ENCODE measurements at regions not wholly inside any gene's neighbourhood (a gene's known extent, or its start where the extent isn't known, plus 50 kb on each side); places are given as distances from the start of the nearest gene placed in this dataset.

DNA sequence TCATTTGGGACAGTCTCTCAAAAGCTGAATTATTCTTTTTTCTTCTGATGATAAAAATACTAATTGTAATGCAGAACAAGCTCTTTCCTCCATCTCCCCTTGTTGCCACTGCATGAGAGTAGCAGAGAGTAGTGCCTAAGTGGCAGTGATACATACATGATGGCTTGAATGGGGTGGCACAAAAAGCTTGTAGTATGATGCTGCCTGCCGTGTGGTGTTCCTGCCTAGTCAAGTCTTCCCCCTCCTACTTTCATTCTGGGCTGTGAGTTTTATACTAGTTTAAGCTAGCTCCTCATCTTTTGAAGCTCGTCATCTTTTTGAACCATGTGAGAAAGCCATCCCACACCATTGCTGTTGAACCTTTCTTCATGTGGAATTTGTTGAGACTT, 230.5 kb downstream of the NFKBIZ start:
- CTCF ChIA-PET (ENCODE audit: low intra/inter-chr PET ratio, low total read pairs): no interaction called here
- H3K9me3 ChIP-seq (ENCODE audit: low read length): no peaks in the 10 kb centered on the region
- H2AFZ ChIP-seq (ENCODE audit: low read length): no peak overlapping the region
- H4K20me1 ChIP-seq (ENCODE audit: insufficient read depth, low read length): no peaks in the 10 kb centered on the region
- ATAC-seq (no peak), DNase-seq (ENCODE audit: low spot score) (no peak), FAIRE-seq (no peak)
- no peaks in the 10 kb centered on the region for H3K79me2 ChIP-seq (ENCODE audit: insufficient read depth, low read length)
- H3K4me1 ChIP-seq (ENCODE audit: insufficient read depth, low read length): peaks cover 6% of the 10 kb centered on the region; the same call in 1 of the 2 replicates
- no TSS peak for BruUV-seq (replicated peaks)
- H3K27me3 ChIP-seq (ENCODE audit: control insufficient read depth in 1 of 2, insufficient read depth in 2 of 2, low read length in 2 of 2): no peaks in the 10 kb centered on the region
- H3K4me3 ChIP-seq (replicated peaks in 1 of 3; ENCODE audit: insufficient read depth in 1 of 3, low read depth in 2 of 3, low read length in 3 of 3): no peak overlapping the region
- no peak overlapping the region for H3K27ac ChIP-seq (ENCODE audit: extremely low read length, insufficient read depth, low read length)
- H3K36me3 ChIP-seq (replicated peaks in 1 of 2; ENCODE audit: control insufficient read depth in 1 of 2, insufficient read depth in 2 of 2, low read length in 2 of 2): no peaks in the 10 kb centered on the region
- in situ Hi-C loops (cut with HindIII; ENCODE audit: extremely low pct_ligation_motif_present, low pct_unique_long_range_greater_than_20kb) (no loop called here), intact Hi-C loops (cut with micrococcal nuclease; ENCODE audit: unreplicated experiment) (no loop called here)
- TF ChIP-seq NRL (CRISPR knock-in tag; IDR thresholded peaks at IDR 0.05; ENCODE audit: borderline replicate concordance) (no peak), ZNF232 (CRISPR knock-in tag; IDR thresholded peaks at IDR 0.05; ENCODE audit: borderline replicate concordance) (no peak), THAP11 (CRISPR knock-in tag; IDR thresholded peaks at IDR 0.05) (no peak), ZFP90 (CRISPR knock-in tag; IDR thresholded peaks at IDR 0.05; ENCODE audit: borderline replicate concordance) (no peak), RFXANK (CRISPR knock-in tag; IDR thresholded peaks at IDR 0.05) (no peak), ZNF572 (CRISPR knock-in tag; IDR thresholded peaks at IDR 0.05) (no peak), XRCC5 (optimal IDR thresholded peaks at IDR 0.05; ENCODE audit: low read length) (no peak)
- TF ChIP-seq, protein P1, sequence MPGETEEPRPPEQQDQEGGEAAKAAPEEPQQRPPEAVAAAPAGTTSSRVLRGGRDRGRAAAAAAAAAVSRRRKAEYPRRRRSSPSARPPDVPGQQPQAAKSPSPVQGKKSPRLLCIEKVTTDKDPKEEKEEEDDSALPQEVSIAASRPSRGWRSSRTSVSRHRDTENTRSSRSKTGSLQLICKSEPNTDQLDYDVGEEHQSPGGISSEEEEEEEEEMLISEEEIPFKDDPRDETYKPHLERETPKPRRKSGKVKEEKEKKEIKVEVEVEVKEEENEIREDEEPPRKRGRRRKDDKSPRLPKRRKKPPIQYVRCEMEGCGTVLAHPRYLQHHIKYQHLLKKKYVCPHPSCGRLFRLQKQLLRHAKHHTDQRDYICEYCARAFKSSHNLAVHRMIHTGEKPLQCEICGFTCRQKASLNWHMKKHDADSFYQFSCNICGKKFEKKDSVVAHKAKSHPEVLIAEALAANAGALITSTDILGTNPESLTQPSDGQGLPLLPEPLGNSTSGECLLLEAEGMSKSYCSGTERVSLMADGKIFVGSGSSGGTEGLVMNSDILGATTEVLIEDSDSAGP (CRISPR knock-in tag; IDR thresholded peaks at IDR 0.05; ENCODE audit: borderline replicate concordance): no peak
- TF ChIP-seq, protein P2, sequence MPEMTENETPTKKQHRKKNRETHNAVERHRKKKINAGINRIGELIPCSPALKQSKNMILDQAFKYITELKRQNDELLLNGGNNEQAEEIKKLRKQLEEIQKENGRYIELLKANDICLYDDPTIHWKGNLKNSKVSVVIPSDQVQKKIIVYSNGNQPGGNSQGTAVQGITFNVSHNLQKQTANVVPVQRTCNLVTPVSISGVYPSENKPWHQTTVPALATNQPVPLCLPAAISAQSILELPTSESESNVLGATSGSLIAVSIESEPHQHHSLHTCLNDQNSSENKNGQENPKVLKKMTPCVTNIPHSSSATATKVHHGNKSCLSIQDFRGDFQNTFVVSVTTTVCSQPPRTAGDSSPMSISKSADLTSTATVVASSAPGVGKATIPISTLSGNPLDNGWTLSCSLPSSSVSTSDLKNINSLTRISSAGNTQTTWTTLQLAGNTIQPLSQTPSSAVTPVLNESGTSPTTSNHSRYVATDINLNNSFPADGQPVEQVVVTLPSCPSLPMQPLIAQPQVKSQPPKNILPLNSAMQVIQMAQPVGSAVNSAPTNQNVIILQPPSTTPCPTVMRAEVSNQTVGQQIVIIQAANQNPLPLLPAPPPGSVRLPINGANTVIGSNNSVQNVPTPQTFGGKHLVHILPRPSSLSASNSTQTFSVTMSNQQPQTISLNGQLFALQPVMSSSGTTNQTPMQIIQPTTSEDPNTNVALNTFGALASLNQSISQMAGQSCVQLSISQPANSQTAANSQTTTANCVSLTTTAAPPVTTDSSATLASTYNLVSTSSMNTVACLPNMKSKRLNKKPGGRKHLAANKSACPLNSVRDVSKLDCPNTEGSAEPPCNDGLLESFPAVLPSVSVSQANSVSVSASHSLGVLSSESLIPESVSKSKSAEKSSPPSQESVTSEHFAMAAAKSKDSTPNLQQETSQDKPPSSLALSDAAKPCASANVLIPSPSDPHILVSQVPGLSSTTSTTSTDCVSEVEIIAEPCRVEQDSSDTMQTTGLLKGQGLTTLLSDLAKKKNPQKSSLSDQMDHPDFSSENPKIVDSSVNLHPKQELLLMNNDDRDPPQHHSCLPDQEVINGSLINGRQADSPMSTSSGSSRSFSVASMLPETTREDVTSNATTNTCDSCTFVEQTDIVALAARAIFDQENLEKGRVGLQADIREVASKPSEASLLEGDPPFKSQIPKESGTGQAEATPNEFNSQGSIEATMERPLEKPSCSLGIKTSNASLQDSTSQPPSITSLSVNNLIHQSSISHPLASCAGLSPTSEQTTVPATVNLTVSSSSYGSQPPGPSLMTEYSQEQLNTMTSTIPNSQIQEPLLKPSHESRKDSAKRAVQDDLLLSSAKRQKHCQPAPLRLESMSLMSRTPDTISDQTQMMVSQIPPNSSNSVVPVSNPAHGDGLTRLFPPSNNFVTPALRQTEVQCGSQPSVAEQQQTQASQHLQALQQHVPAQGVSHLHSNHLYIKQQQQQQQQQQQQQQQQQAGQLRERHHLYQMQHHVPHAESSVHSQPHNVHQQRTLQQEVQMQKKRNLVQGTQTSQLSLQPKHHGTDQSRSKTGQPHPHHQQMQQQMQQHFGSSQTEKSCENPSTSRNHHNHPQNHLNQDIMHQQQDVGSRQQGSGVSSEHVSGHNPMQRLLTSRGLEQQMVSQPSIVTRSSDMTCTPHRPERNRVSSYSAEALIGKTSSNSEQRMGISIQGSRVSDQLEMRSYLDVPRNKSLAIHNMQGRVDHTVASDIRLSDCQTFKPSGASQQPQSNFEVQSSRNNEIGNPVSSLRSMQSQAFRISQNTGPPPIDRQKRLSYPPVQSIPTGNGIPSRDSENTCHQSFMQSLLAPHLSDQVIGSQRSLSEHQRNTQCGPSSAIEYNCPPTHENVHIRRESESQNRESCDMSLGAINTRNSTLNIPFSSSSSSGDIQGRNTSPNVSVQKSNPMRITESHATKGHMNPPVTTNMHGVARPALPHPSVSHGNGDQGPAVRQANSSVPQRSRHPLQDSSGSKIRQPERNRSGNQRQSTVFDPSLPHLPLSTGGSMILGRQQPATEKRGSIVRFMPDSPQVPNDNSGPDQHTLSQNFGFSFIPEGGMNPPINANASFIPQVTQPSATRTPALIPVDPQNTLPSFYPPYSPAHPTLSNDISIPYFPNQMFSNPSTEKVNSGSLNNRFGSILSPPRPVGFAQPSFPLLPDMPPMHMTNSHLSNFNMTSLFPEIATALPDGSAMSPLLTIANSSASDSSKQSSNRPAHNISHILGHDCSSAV (CRISPR knock-in tag; IDR thresholded peaks at IDR 0.05; ENCODE audit: borderline replicate concordance): no peak
- TF ChIP-seq, protein P3, sequence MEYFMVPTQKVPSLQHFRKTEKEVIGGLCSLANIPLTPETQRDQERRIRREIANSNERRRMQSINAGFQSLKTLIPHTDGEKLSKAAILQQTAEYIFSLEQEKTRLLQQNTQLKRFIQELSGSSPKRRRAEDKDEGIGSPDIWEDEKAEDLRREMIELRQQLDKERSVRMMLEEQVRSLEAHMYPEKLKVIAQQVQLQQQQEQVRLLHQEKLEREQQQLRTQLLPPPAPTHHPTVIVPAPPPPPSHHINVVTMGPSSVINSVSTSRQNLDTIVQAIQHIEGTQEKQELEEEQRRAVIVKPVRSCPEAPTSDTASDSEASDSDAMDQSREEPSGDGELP (IDR thresholded peaks at IDR 0.05; ENCODE audit: borderline replicate concordance, low read depth): no peak
- WGBS (ENCODE audit: low lambda C conversion rate): 61% methylated on average over 2 of the region's 2 CpGs
- H3K4me2 ChIP-seq (ENCODE audit: low read depth, low read length): no peak overlapping the region
- POLR2A ChIA-PET: no interaction called here
- no peak overlapping the region for H3K9ac ChIP-seq (ENCODE audit: insufficient read depth, low read depth, low read length)
